ENCODE measurements at regions not wholly inside any gene's neighbourhood (a gene's known extent, or its start where the extent isn't known, plus 50 kb on each side); places are given as distances from the start of the nearest gene placed in this dataset.

- H3K36me3 ChIP-seq: no peaks in the 10 kb centered on the region
- H3K27me3 ChIP-seq: no peaks in the 10 kb centered on the region
- H3K27ac ChIP-seq: no peak overlapping the region
- H3K9me3 ChIP-seq: no peaks in the 10 kb centered on the region
- intact Hi-C loops (cut with DNase I): no loop called here
- no peak for TF ChIP-seq CTCF (IDR thresholded peaks at IDR 0.05)
- no peaks in the 10 kb centered on the region for H3K4me1 ChIP-seq
- ATAC-seq (no peak), DNase-seq (no peak)
- no peak overlapping the region for H3K4me3 ChIP-seq
Measured at GRCh38 chr12:90331821-90332220, 623.2 kb downstream of the CCER1 start.

GRCh38 chr12:90331262-90331661, 622.6 kb upstream of the ATP2B1 start:
- no peak overlapping the region for H3K4me3 ChIP-seq
- no peaks in the 10 kb centered on the region for H3K36me3 ChIP-seq
- peak in 1 of 4 donors; percentile 14 for DNase-seq
- no peak overlapping the region for H3K27ac ChIP-seq
- ATAC-seq: no peak
- H3K9me3 ChIP-seq: no peaks in the 10 kb centered on the region
- TF ChIP-seq CTCF (IDR thresholded peaks at IDR 0.05): no peak
- no peaks in the 10 kb centered on the region for H3K4me1 ChIP-seq
- intact Hi-C loops (cut with DNase I): no loop called here
- no peaks in the 10 kb centered on the region for H3K27me3 ChIP-seq

GRCh38 chr12:90327793-90328743, 619.4 kb upstream of the ATP2B1 start:
- intact Hi-C loops (cut with DNase I): no loop called here
- ATAC-seq: no peak
- Histone ChIP-seq H3K4me1 (no peaks in the 10 kb centered on the region), H3K27ac (no peak overlapping the region), H3K9me3 (no peaks in the 10 kb centered on the region), H3K36me3 (no peaks in the 10 kb centered on the region), H3K27me3 (no peaks in the 10 kb centered on the region), H3K4me3 (no peak overlapping the region)
- TF ChIP-seq CTCF (IDR thresholded peaks at IDR 0.05): no peak
- DNase-seq: no peak

- Histone ChIP-seq H3K4me3 (no peak overlapping the region), H3K4me1 (no peaks in the 10 kb centered on the region), H3K9me3 (no peaks in the 10 kb centered on the region), H3K27me3 (no peaks in the 10 kb centered on the region), H3K27ac (no peak overlapping the region), H3K36me3 (no peaks in the 10 kb centered on the region)
- DNase-seq: no peak
- TF ChIP-seq CTCF (IDR thresholded peaks at IDR 0.05): no peak
- intact Hi-C loops (cut with DNase I): no loop called here
- no peak for ATAC-seq
Measured at GRCh38 chr12:90323217-90323616, 614.6 kb upstream of the ATP2B1 start.

- Histone ChIP-seq H3K27ac (no peak overlapping the region), H3K27me3 (no peaks in the 10 kb centered on the region), H3K9me3 (no peaks in the 10 kb centered on the region), H3K4me3 (no peak overlapping the region), H3K4me1 (no peaks in the 10 kb centered on the region), H3K36me3 (no peaks in the 10 kb centered on the region)
- TF ChIP-seq CTCF (IDR thresholded peaks at IDR 0.05): no peak
- intact Hi-C loops (cut with DNase I): no loop called here
- ATAC-seq (no peak), DNase-seq (no peak)
Measured at GRCh38 chr12:90322006-90322405, 613.4 kb upstream of the ATP2B1 start.

Measured in left lung (tissue), 4 donors.